Stimulated activated CD4-positive, alpha-beta T cell treated with anti-CD3 and anti-CD28 coated beads, Interleukin-1b, Interleukin-23, amount 100 ng/mL, for 48 hours (primary cell): ENCODE measurements at regions not wholly inside any gene's neighbourhood (a gene's known extent, or its start where the extent isn't known, plus 50 kb on each side); places are given as distances from the start of the nearest gene placed in this dataset.

Experiments
- DNase-seq: peaks from one replicate; pipeline ENCODE4 v3.0.0-alpha.2; 2020

GRCh38 chr14:87879389-87879788, 113.6 kb downstream of the GALC start:
- no peak for DNase-seq

GRCh38 chr14:87878959-87879358, 114.0 kb downstream of the GALC start:
- no peak for DNase-seq

- no peak for DNase-seq
Measured at GRCh38 chr14:87877877-87878276, 115.1 kb downstream of the GALC start.

- no peak for DNase-seq
Measured at GRCh38 chr14:87874676-87875075, 118.3 kb downstream of the GALC start.

- DNase-seq: no peak
Measured at GRCh38 chr14:87873741-87874140, 119.2 kb downstream of the GALC start.

- DNase-seq: no peak
Measured at GRCh38 chr14:87869619-87870583, 123.1 kb downstream of the GALC start.

- no peak for DNase-seq
Measured at GRCh38 chr14:87868920-87869319, 124.1 kb downstream of the GALC start.

- no peak for DNase-seq
Measured at GRCh38 chr14:87866116-87866515, 126.9 kb downstream of the GALC start.

GRCh38 chr14:87864356-87865270, 128.4 kb downstream of the GALC start:
- no peak for DNase-seq

- DNase-seq: no peak
Measured at GRCh38 chr14:87863047-87863446, 129.9 kb downstream of the GALC start.

GRCh38 chr14:87852107-87852506, 140.9 kb downstream of the GALC start:
- DNase-seq: no peak

- no peak for DNase-seq
Measured at GRCh38 chr14:87851190-87851589, 141.8 kb downstream of the GALC start.

- DNase-seq: no peak
Measured at GRCh38 chr14:87847216-87847755, 145.7 kb downstream of the GALC start.

GRCh38 chr14:87840906-87841305, 152.1 kb downstream of the GALC start:
- DNase-seq: no peak

GRCh38 chr14:87838931-87839330, 154.1 kb downstream of the GALC start:
- no peak for DNase-seq

GRCh38 chr14:87837296-87837695, 155.7 kb downstream of the GALC start:
- DNase-seq: no peak

- no peak for DNase-seq
Measured at GRCh38 chr14:87834594-87834993, 158.4 kb downstream of the GALC start.

GRCh38 chr14:87833026-87833425, 160.0 kb downstream of the GALC start:
- DNase-seq: no peak

GRCh38 chr14:87830443-87831096, 162.4 kb downstream of the GALC start:
- no peak for DNase-seq

- DNase-seq: no peak
Measured at GRCh38 chr14:87829543-87829942, 163.4 kb downstream of the GALC start.

- no peak for DNase-seq
Measured at GRCh38 chr14:87824266-87824665, 168.7 kb downstream of the GALC start.

- no peak for DNase-seq
Measured at GRCh38 chr14:87816416-87816815, 176.6 kb downstream of the GALC start.

GRCh38 chr14:87815121-87815520, 177.9 kb downstream of the GALC start:
- DNase-seq: no peak
